ENCODE measurements at regions not wholly inside any gene's neighbourhood (a gene's known extent, or its start where the extent isn't known, plus 50 kb on each side); places are given as distances from the start of the nearest gene placed in this dataset.
A peak's percentile ranks its signal among the peaks of the same experiment; 100 is the strongest.
"Not testable (repeated sequence)": the region's sequence is repeated elsewhere in the genome, so short reads cannot be mapped to it uniquely, and the experiment has no call there.

DNA sequence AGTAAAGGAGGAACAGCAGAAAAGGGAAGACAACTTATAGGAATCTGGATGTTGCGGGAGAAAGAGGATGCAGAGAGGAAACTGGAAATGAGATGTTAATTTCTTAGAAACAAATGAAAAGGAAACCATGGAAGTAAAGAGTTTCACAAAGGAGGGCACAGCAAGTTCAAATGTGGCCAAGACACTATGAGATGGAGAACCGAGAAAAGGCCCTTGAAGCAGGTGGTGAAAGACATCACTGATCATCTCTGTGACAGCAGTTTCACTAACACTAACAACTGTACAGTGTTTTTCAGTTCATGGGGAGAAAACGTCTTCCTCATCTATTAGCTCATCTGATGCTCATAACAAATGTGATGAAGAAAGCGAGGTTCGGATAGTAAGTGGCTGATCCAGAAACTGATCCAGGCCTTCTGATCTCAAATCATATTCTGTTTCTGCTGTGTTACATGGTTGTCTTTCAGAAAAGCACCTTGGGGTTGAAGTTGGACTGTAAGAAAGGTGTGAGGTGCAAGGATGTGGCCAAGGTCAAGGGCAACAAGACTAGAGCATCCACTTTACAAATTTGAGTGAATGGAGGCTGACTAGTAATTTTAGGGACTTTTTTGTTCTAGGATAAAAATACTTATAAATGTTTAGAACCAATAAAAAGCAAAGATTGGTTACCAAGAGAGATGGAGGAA lies 492.1 kb upstream of the CADM1 start:
- no peak for DNase-seq

DNA sequence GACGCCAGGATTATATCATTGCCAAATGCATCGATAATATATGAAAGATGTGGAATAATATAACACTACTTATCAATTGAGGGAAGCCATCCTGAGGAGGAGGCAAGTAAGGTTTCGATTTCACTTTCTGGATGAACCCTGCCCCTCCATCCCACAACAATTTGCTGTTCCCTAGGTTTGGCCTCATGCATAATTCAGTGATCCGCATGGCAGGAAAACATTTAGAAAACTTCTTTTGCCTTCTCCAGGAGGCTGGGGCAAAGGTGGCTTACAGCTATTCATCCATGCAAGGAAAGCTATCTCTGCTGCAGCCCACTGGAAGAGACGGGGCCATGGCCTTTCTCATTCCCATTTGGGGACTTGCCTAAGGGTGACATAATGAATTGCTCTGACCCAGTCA lies 489.4 kb upstream of the CADM1 start:
- no peak for DNase-seq

DNA sequence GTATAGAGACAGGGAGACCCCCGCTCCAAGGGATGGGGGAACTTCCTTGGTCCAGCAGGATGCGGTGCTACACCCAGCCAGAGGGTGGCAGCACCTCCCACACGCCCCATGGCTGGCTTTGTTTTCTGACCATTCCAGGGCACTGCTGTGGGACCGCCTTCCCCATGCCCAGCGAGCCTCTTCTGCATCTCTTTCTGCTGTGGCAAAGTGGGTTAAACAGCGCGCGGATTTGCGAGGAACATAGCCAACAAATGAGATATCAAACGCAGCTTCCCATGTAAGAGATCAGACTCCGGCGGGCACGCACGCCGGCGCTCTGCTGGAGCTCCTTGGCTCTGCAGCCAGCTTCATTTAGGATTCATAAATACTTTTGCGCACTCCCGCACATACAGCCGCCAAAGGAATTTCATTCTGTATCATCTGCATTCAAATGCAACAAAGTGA lies 485.8 kb upstream of the CADM1 start:
- DNase-seq: peak; percentile 10

DNA sequence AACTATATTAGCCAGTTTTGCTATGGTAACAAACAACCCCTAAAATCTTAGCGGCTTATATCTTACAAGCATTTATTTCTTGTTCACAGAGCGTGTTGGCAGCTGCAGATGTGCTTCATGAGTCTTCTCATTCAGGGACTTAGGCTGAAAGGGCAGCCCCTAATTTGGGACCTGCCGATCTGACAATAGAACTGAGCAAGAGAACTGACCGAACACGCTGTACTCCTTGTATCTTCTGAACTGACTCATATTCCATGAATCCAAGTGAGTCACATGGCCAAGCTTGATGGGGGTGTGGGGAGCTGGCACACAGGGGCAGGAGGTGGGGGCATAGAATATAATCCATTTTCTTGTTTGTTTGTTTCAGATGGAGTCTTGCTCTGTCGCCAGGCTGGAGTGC lies 481.7 kb upstream of the CADM1 start:
- no peak for DNase-seq

DNA sequence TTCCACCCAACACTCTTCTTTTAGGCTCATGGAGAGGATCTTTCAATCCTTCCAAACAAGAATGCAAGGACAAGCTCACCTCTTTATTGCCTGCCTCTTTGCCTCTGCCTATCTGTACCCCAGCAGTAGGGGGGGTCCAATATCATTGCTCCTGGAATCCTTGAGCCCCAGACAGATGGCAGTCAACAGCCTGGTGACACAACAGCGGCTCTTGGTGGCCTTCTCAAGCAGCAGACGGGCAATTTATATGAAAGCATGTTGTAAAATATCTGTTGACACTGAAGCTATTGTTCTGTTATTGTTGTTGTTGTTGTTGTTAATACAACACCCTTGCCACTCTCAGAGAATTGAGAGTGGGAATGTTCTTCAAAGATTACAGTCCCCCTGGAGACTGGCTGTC lies 480.0 kb upstream of the CADM1 start:
- no peak for DNase-seq

DNA sequence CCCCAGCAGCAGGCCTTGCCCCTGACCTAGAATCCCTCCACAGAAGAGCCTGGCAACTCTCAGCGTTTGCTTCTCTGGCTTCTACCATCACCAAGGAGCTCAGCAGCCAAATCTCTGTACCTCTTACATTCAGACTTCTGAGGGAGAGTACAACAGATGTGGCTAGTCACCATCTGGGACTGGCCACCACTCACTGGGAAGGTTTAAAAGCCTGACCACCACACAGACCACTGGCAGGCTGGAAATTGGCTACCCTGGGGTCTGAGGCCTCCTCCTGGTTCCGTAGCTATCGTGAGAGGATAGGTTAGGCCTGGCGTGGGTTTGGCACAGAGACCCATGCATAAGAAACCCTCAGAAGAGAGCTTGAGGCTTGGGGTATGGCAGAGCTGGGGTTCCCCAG lies 478.5 kb upstream of the CADM1 start:
- no peak for DNase-seq

DNA sequence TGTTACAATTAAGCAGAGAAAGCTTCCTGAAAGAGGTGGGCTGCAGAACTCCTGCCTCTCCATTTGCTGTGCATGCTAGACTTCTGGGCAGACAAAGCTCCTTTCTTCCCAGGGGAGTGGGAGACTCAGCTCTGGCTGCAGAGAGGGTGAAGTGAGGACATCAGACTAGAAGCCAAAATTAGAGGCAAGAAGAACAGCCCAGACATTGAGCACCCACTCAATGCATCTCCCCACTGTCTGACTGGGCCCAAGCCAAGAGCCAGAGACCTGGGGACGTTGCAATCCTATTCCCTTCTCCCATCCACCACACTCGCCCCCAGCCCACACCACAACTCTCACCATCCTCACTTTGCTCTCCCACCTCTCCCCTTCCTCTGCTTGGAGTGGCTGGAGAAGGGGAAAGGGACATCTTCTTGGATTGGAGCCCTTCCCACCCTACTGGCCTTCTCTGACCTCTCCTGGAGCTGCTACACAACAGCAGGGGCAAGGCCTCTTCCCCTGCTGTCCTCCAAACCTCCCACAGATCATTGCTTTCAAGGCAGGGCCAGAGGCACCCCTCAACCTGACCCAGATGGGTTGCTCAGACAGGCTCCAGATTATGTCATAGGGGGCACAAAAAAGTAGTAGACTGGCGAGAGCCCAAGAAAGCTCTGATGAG lies 477.7 kb upstream of the CADM1 start:
- DNase-seq: no peak

DNA sequence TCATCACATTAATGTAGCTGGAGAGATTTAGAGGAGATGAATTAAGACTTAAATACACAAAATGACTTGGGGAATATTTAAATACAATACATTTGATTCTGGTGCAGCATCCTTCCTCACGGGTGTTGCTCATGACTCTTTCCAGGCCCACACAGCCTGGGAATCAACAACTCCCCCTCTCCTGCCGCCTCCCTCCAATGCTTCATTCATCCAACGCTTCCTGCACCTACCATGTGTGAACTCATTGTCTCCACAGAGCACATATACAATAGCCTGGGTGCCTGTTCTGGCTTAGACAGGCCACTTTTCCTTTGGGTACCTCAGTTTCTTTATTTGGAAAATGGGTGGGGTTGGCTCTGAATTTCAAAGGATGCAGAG lies 476.9 kb upstream of the CADM1 start:
- DNase-seq: no peak

DNA sequence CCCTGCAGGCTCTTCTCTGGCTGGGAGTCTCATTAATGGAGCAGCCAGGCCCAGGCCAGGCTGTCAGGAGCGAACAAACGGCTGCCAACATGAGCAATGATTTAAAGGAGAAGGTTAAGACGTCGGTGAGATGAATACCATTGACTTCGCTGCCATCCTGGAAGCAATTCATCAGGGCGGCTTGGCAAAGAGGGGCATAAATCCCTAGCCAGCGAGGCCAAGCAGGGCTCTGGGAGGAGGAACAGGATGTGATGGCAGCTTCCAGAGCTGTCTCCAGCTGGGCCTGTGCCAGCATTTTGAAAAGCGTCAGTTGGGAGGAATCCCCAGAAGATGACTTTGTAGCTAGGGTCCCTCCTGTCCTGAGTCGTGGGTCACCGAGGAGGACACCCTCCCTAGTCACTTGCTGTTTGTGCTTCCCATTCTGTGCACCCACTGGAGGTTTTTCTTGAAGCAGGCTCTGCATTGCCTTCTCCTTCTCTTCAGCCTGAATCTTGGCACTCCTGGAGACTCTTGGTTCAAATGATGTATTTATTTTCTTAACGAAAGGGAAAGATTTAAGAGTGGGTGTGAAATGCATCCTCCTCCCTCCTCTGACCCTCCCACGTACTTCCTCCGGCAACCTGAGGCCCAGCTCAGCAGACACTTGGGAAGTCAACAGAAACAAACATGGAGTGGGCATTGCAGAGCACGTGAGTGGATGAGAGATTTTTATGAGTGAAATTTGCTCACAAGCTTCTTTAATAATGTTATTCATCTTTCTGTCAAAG lies 476.3 kb upstream of the CADM1 start:
- DNase-seq: no peak

DNA sequence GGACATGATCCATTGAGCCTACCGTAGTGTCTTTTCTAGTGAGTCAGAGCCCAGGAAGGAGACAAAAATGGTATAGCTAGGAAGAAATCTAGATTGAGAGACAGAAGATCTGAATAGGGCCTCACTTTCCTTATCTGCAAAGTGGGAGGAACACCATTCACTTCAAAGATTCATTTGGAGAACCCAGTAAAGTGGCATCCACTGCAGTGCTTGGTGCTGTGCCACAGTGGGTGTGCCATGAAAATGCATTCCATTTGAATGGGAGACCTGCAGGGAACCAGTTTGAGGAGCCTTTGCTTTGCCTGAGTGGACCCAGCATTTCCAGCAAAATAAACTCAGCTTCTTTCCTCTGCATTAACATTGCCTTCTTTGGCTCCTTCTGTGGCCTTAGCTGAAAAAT lies 470.5 kb upstream of the CADM1 start:
- no peak for DNase-seq

DNA sequence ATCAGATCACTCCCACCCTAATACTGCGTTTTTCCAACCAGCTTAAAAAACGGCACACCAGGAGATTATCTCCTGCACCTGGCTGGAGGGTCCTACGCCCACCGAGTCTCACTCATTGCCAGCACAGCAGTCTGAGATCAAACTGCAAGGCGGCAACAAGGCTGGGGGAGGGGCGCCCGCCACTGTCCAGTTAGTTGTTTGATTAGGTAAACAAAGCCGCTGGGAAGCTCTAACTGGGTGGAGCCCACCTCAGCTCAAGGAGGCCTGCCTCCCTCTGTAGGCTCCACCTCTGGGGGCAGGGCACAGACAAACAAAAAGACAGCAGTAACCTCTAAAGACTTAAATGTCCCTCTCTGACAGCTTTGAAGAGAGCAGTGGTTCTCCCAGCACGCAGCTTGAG lies 463.0 kb upstream of the CADM1 start:
- not testable (repeated sequence) for DNase-seq

DNA sequence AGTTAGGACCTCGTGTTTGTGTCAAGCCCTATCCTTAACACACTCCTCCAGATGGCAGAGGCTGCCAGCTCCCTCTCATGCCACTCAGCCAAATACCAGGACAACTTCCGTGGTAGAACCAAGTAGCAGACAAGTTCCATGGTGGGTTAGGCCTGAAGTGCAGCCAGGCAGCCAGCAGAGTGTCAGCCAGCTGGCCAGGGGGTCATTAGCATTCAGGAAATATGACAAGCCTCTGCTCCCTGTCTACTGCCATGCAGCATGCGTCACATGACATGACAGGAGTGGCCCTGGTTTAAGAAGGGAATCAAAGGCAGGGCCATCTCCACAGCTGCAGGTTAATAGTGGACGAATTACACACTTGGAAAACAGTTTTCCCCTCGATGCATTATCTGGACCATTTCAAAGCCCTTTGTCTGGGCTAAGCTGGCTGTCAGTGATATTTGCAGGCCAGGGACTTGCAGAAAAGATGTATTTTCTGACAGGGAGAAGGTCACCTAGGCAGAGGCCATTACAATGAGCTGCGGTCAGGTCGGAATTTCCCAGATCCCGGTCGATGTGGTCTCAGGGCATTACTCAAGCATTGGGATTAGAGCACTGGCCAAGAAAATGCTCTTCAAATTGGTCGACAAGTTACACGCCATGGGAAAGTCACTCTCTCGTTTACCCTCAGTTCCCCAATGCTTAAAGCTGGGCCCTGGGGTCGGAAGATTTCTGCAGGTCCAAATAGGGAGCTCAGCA lies 461.7 kb upstream of the CADM1 start:
- peak; percentile 5 for DNase-seq

DNA sequence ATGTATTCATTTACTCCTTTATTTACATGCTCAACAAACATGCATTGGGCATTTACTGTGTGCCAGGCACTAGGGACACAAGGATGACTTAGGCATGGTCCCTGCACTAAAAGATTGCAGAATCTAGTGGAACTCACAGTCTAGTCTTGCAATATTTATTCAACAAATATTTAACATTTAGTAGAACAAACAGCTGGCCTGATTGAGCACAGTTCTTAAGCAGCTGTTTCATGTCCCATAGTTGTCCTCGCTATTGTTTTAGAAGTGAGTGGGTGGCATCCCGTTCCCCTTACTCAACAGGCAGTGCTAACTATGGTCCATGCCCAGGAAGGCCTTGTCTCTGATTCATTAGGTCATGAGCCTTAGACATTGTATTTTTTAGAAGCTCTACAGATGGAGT lies 459.9 kb upstream of the CADM1 start:
- no peak for DNase-seq

DNA sequence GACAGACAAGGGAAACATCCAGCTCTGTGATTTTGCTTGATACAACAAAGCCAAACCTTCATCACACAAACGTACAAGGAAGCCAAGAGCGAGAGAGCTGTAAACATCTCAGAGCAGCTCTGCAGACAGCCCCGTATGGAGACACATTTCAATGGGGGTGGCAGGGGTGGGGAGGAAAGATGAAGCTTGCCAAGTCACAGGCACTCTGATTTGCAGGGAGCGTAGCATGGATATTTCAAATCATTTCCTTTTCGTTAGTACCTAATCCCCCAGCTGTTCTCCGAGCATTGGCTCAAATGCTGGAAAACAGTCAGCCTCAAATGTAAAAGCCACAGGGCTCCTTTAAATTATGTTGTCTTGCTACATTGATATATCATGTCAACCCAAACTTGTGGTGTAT lies 458.9 kb upstream of the CADM1 start:
- no peak for DNase-seq

DNA sequence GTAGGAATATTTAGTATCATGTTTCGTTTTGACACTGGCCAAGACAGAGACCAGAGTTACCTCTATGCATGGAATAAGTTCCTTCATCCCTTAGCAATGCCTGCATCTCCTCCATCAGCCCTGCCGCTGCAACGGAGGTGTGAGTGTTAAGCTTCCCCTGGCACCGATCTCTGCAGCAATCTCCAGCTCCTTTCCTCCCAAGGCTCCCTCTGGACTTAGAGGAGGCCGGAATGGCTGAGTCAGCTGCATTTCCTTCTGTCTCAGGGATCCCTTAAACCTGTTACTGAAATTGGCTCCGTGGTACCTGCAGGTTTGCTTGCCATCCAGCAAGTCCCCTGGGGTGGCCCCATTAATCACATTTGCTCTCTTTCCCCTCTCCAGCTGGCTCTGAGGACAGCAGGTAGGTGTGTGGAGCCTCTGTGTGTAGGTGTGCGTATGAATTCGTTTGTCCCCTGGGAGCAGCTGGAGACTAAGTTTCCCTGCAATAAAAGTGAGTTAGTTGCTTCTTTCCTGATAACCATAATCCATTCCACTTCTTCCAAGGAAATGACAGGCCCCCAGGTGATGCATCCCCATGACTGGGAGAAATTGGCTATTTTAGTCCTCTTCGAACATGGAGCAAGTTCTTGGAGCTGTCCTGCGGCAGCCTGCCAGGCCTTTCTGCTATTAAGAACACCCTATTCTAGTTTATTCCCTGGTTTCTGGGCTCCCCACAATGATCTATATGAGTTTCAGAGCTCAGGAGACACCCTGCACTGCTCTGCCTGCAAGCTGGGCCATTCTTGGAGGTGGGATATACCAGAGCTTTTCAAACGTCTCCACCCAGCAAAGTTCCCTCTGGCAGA lies 457.2 kb upstream of the CADM1 start:
- no peak for DNase-seq

DNA sequence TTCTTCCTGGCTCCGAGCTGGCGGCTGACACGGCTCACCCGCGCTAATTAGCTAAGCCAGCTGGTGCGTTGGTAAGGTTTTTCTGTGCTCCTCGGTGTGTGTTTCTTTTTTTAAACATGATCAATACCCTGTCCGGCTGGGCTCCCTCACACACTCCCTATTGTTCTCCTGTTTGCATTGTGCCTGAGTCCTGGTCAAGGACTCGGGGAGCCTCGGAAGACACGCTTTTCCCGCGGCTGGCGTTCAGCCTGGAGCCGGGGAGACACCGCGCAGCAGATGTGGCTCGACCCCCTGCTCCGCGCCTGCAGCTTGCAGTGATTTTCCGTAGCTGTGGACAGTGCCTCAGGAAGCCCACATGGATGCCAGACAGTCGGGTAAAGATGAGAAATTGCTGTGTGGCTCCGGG lies 454.9 kb upstream of the CADM1 start:
- DNase-seq: no peak

DNA sequence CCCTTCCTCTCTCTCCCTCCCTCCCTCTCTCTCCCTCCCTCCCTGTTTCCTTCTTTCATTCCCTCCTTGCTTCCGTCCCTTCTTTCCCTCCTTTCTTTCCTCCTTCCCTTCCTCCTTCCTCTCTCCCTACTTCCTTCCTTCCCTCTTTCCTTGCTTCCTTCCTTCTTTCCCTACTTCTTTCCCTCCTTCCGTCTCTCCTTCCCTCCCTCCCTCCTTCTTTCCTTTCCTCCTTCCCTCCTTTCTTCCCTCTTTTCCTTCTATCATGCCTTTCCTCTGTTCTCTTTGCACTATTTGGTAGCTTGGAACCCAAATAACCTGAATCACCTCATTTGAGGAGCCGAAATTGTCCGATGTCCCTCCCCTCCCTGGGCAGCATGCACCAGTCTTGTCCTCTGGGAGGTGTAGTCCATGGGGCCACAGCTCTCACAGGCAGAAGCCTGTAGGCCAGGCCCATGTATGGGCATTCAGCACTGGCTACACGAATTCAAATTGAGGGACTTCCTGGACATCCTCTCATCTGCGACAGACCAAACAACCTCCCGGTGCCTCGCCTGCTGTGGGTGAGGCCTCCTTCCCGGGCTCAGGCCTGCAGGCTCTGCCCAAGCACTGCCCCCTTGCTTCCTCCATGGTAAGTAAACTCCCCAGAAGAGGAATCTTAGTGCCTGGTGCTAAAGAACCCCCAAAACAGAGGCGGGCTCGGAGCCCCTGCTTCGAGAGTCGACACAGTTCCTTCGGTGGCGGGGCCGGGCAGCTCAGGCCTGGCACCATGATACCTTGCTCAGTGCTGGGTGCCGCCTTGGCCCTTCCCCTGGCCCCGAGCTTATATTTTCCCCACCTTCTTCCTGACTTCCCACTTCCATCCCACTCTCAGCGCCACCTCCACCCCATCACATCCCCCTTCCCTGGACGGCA lies 454.1 kb upstream of the CADM1 start:
- no peak for DNase-seq

DNA sequence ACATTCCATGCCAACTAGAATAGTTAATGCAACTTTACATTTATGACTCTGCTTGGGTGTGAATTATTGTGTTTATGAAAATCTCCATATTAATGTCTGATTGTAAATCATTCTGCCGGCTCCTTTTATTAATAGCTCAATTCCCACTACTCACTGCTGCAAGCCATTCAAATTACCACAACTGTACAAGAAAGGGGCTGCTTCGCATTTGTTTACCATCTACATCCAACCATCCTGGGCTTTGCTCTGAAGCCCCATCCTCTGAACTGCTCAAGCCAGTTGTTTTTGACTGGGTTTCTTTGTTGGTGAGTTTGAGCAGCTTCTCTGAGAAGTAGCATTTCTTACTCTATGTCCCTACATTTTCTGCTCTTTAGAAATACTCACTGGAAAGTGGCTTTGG lies 451.6 kb upstream of the CADM1 start:
- DNase-seq: no peak

DNA sequence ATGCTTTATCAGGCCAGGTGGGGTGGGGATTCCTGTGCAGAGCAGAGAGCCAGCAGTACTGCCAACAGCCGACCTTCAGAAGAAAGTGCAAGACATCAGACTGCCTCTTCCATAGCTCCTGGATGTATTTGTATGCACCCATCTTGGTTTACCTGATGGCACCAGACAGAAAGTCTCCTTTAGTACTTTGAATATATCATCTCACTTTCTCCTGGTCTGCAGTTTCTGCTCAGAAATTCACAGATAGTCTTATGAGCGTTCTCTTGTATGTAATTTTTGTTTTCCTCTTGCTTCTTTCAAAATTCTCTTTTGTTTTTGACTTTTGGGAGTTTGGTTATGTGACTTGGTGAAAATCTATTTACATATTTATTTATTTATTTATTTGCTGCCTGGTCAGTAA lies 446.4 kb upstream of the CADM1 start:
- DNase-seq: no peak

DNA sequence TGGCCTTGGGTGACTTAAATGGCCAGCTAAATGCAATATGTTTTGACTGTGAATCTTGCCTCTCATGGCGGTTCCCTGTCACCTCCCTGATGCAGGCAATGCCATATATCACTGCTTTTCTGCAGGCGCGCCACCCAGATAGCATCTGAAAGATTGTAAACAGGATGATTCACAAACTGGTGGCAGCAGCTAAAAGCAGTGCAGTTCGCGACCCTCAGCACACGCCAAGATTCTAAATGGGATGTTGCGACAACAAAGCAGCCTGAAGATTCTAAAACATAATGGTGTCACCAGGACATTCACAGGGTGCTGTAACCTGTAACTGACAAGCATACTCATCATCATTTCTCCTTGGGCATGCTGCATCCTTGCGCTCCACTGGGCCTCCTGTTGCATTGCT lies 440.4 kb upstream of the CADM1 start:
- DNase-seq: no peak

DNA sequence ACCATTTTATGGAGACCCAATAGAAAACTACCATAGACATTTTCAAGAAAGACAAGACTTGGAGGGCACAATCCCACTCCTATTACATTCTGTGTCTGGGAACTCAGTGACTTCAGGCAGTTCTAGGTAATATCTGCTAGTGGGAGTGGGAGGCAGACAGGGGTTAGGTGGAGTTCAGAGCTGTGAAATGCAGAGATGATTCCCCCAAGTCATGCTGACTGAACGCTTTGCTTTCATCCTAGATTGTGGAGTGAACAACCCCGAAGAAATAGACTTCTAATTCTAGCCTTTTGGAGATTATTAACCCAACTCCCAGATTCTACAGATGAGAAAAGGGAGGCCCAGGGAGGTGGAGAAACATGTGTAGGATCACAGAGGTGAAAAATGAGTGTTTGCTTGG lies 437.8 kb upstream of the CADM1 start:
- DNase-seq: no peak

Measured in fibroblast of skin of scalp (primary cell).